Astrocyte of the spinal cord (primary cell): ENCODE measurements at regions not wholly inside any gene's neighbourhood (a gene's known extent, or its start where the extent isn't known, plus 50 kb on each side); places are given as distances from the start of the nearest gene placed in this dataset.
"Not testable (repeated sequence)": the region's sequence is repeated elsewhere in the genome, so short reads cannot be mapped to it uniquely, and the experiment has no call there.

Experiments
- DNase-seq: peaks from one replicate; pipeline ENCODE4 v3.0.0; 2011; ENCODE audit warnings: low read depth, low spot score
- H3K4me3 ChIP-seq: 2 replicates; pipeline ENCODE4 v1.5.1; 2011; ENCODE audit warnings: low read depth, mild to moderate bottlenecking, low read length, moderate library complexity
- in situ Hi-C: cut with HindIII; loops from 2 replicates; pipeline ENCODE4 v1.10.0; 2017; ENCODE audit warnings: low sequenced_read_pairs

GRCh38 chr21:9046870-9047269, 1474.5 kb upstream of the TPTE start:
- DNase-seq, H3K4me3 ChIP-seq, in situ Hi-C loops: not testable (repeated sequence)

- H3K4me3 ChIP-seq, in situ Hi-C loops, DNase-seq: not testable (repeated sequence)
Measured at GRCh38 chr21:9067515-9067914, 1453.9 kb upstream of the TPTE start.

- H3K4me3 ChIP-seq, DNase-seq, in situ Hi-C loops: not testable (repeated sequence)
Measured at GRCh38 chr21:9068622-9069021, 1452.8 kb upstream of the TPTE start.

GRCh38 chr21:9070703-9071102, 1450.7 kb upstream of the TPTE start:
- DNase-seq, H3K4me3 ChIP-seq, in situ Hi-C loops: not testable (repeated sequence)

- H3K4me3 ChIP-seq, in situ Hi-C loops, DNase-seq: not testable (repeated sequence)
Measured at GRCh38 chr21:9073010-9073409, 1448.4 kb upstream of the TPTE start.

- in situ Hi-C loops: not testable (repeated sequence)
Measured at GRCh38 chr21:9074772-9075171, 1446.6 kb upstream of the TPTE start.

GRCh38 chr21:9083091-9083826, 1438.1 kb upstream of the TPTE start:
- H3K4me3 ChIP-seq, DNase-seq, in situ Hi-C loops: not testable (repeated sequence)

More at GRCh38 chr21:9074772-9075171, 1446.6 kb upstream of the TPTE start:
- H3K4me3 ChIP-seq, DNase-seq: not testable (repeated sequence)

GRCh38 chr21:9086299-9086698, 1435.1 kb upstream of the TPTE start:
- in situ Hi-C loops, H3K4me3 ChIP-seq, DNase-seq: not testable (repeated sequence)

GRCh38 chr21:9087816-9088215, 1433.6 kb upstream of the TPTE start:
- DNase-seq: not testable (repeated sequence)

GRCh38 chr21:9129741-9130140, 1391.6 kb upstream of the TPTE start:
- H3K4me3 ChIP-seq, in situ Hi-C loops, DNase-seq: not testable (repeated sequence)

More at GRCh38 chr21:9087816-9088215, 1433.6 kb upstream of the TPTE start:
- H3K4me3 ChIP-seq, in situ Hi-C loops: not testable (repeated sequence)

GRCh38 chr21:9130817-9131216, 1390.6 kb upstream of the TPTE start:
- DNase-seq, H3K4me3 ChIP-seq, in situ Hi-C loops: not testable (repeated sequence)
